ENCODE measurements at regions not wholly inside any gene's neighbourhood (a gene's known extent, or its start where the extent isn't known, plus 50 kb on each side); places are given as distances from the start of the nearest gene placed in this dataset.
"Not testable (repeated sequence)": the region's sequence is repeated elsewhere in the genome, so short reads cannot be mapped to it uniquely, and the experiment has no call there.

GRCh38 chr6:80485494-80485893, 379.0 kb downstream of the BCKDHB start:
- DNase-seq, result not testable (repeated sequence)

GRCh38 chr6:80482056-80482455, 375.6 kb downstream of the BCKDHB start:
- DNase-seq, result no peak

- DNase-seq, result no peak
Measured at GRCh38 chr6:80480421-80481157, 374.1 kb downstream of the BCKDHB start.

GRCh38 chr6:80478030-80478429, 371.6 kb downstream of the BCKDHB start:
- no peak for DNase-seq

- DNase-seq, result no peak
Measured at GRCh38 chr6:80477591-80477990, 371.1 kb downstream of the BCKDHB start.

- no peak for DNase-seq
Measured at GRCh38 chr6:80472271-80472670, 365.8 kb downstream of the BCKDHB start.

- no peak for DNase-seq
Measured at GRCh38 chr6:80469977-80470376, 363.5 kb downstream of the BCKDHB start.

- no peak for DNase-seq
Measured at GRCh38 chr6:80468398-80468797, 361.9 kb downstream of the BCKDHB start.

- no peak for DNase-seq
Measured at GRCh38 chr6:80467408-80467807, 360.9 kb downstream of the BCKDHB start.

- DNase-seq, result no peak
Measured at GRCh38 chr6:80466981-80467380, 360.5 kb downstream of the BCKDHB start.

- DNase-seq, result no peak
Measured at GRCh38 chr6:80465513-80465912, 359.0 kb downstream of the BCKDHB start.

GRCh38 chr6:80464901-80465300, 358.4 kb downstream of the BCKDHB start:
- no peak for DNase-seq

- DNase-seq, result no peak
Measured at GRCh38 chr6:80463197-80463596, 356.7 kb downstream of the BCKDHB start.

- no peak for DNase-seq
Measured at GRCh38 chr6:80460257-80460865, 353.9 kb downstream of the BCKDHB start.

GRCh38 chr6:80457439-80457933, 351.0 kb downstream of the BCKDHB start:
- peak; percentile 49 for DNase-seq

- DNase-seq, result no peak
Measured at GRCh38 chr6:80456724-80457438, 350.4 kb downstream of the BCKDHB start.

GRCh38 chr6:80454661-80455365, 348.3 kb downstream of the BCKDHB start:
- DNase-seq, result no peak

- no peak for DNase-seq
Measured at GRCh38 chr6:80454197-80454596, 347.7 kb downstream of the BCKDHB start.

GRCh38 chr6:80449726-80450125, 343.3 kb downstream of the BCKDHB start:
- DNase-seq, result no peak

- DNase-seq, result no peak
Measured at GRCh38 chr6:80446454-80447045, 340.1 kb downstream of the BCKDHB start.

GRCh38 chr6:80445751-80446150, 339.3 kb downstream of the BCKDHB start:
- no peak for DNase-seq

- no peak for DNase-seq
Measured at GRCh38 chr6:80442366-80442765, 335.9 kb downstream of the BCKDHB start.

- no peak for DNase-seq
Measured at GRCh38 chr6:80441131-80441530, 334.7 kb downstream of the BCKDHB start.
